ENCODE measurements at regions not wholly inside any gene's neighbourhood (a gene's known extent, or its start where the extent isn't known, plus 50 kb on each side); places are given as distances from the start of the nearest gene placed in this dataset.

GRCh38 chr6:169966312-169967181 is 215.1 kb downstream of the ERMARD start (continued):
- no peak for TF ChIP-seq REST (IDR thresholded peaks at IDR 0.05; ENCODE audit: unreplicated experiment)
- no peak for TF ChIP-seq ZNF114 (CRISPR knock-in tag; IDR thresholded peaks at IDR 0.05)
- TF ChIP-seq STAT1 (IDR thresholded peaks at IDR 0.05; ENCODE audit: unreplicated experiment), result no peak
- TF ChIP-seq NANOG (IDR thresholded peaks at IDR 0.05; ENCODE audit: borderline replicate concordance), result no peak
- TF ChIP-seq JUNB (IDR thresholded peaks at IDR 0.05; ENCODE audit: unreplicated experiment), result no peak
- no peak for TF ChIP-seq EZH2 (IDR thresholded peaks at IDR 0.05; ENCODE audit: low read depth, unreplicated experiment)

GRCh38 chr6:169965657-169966311 is 214.4 kb downstream of the ERMARD start:
- Mint-ChIP-seq H3K4me3 (no peak overlapping the region), H3K27ac (no peak overlapping the region), H3K9me3 (peaks cover 12% of the 10 kb centered on the region), H3K36me3 (ENCODE audit: low read depth) (peaks cover 14% of the 10 kb centered on the region), H3K4me1 (peaks cover 2% of the 10 kb centered on the region; the same call in 2 of the 3 replicates), H3K27me3 (ENCODE audit: insufficient read depth, low read depth, poor library complexity) (peaks cover 13% of the 10 kb centered on the region)
- no peak overlapping the region for H3K4me2 ChIP-seq
- no peaks in the 10 kb centered on the region for H3K27me3 ChIP-seq (ENCODE audit: insufficient read depth)
- H3K9me2 ChIP-seq (ENCODE audit: insufficient read depth), result no peaks in the 10 kb centered on the region
- H3K79me2 ChIP-seq (replicated peaks; ENCODE audit: insufficient read depth), result no peaks in the 10 kb centered on the region
- H3K4me1 ChIP-seq (ENCODE audit: insufficient read depth), result no peaks in the 10 kb centered on the region
- H3K27ac ChIP-seq (ENCODE audit: low read depth), result no peak overlapping the region
- no peaks in the 10 kb centered on the region for H4K20me1 ChIP-seq (replicated peaks; ENCODE audit: insufficient read depth)
- no peak for ATAC-seq
- H3K36me3 ChIP-seq (ENCODE audit: insufficient read depth), result no peaks in the 10 kb centered on the region
- H3F3A ChIP-seq (replicated peaks; ENCODE audit: low read depth), result no peaks in the 10 kb centered on the region
- H2AFZ ChIP-seq, result no peak overlapping the region
- DNase-seq (ENCODE audit: low spot score), result no peak
- H3K4me3 ChIP-seq, result no peak overlapping the region
- no peak for TF ChIP-seq POLR2AphosphoS5 (IDR thresholded peaks at IDR 0.05; ENCODE audit: low read depth)
- no peak for TF ChIP-seq EZH2 (IDR thresholded peaks at IDR 0.05; ENCODE audit: low read depth, unreplicated experiment)
- no peak for TF ChIP-seq JUNB (IDR thresholded peaks at IDR 0.05; ENCODE audit: unreplicated experiment)
- no peak for TF ChIP-seq CTCF (conservative IDR thresholded peaks at IDR 0.05; ENCODE audit: low read depth in 2 of 2)
- no peak for TF ChIP-seq NANOG (IDR thresholded peaks at IDR 0.05; ENCODE audit: borderline replicate concordance)
- TF ChIP-seq ETS1 (IDR thresholded peaks at IDR 0.05), result no peak
- TF ChIP-seq ZNF331 (CRISPR knock-in tag; IDR thresholded peaks at IDR 0.05; ENCODE audit: low read depth), result no peak
- no peak for TF ChIP-seq ZNF114 (CRISPR knock-in tag; IDR thresholded peaks at IDR 0.05)

All from GM23338 (cell line).